ENCODE measurements at regions not wholly inside any gene's neighbourhood (a gene's known extent, or its start where the extent isn't known, plus 50 kb on each side); places are given as distances from the start of the nearest gene placed in this dataset.

DNA sequence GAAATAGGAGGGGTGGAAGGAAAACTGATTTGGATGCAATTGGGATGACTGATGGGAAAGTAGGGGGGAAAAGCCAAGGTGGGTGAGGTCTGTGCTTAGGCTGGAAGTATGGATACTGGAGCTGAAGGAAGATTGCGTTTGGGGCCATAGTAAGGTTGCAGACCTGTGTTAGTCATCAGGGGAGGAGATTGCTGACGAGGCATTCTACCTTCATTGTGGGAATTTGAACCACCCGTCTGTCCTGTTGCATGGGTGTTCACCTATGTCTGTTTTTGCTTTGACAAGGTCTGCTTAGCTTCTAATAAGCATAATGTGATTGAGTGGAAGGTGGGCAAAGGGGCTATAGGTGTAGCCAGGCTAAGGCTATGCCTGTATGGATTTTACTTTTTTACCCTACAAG lies 323.8 kb downstream of the BLID start:
- no peaks in the 10 kb centered on the region for H3K4me1 Mint-ChIP-seq (ENCODE audit: low read depth)
- Histone ChIP-seq H3K4me1 (ENCODE audit: insufficient read depth, low read length) (no peaks in the 10 kb centered on the region), H3K36me3 (ENCODE audit: insufficient read depth, low read length) (no peaks in the 10 kb centered on the region), H3K4me3 (ENCODE audit: low read length) (no peak overlapping the region), H3K27ac (ENCODE audit: low read depth in 1 of 2, low read length in 2 of 2) (no peak overlapping the region), H3K27me3 (ENCODE audit: control insufficient read depth in 1 of 2, insufficient read depth in 2 of 2, low read length in 2 of 2) (peaks cover 0 to 6% of the 10 kb centered on the region in 2 experiments), H3K9me3 (ENCODE audit: control insufficient read depth in 1 of 2, insufficient read depth in 1 of 2, low read length in 2 of 2) (peaks cover 0 to 4% of the 10 kb centered on the region in 2 experiments)
- peaks cover 8% of the 10 kb centered on the region for H3K27me3 Mint-ChIP-seq
- POLR2A ChIA-PET: no interaction called here
- no peak overlapping the region for H3K4me3 Mint-ChIP-seq
- peaks cover 1% of the 10 kb centered on the region for H3K9me3 Mint-ChIP-seq
- ATAC-seq (ENCODE audit: poor library complexity) (no peak), DNase-seq (no peak)
- CTCF ChIA-PET: no interaction called here
- no peaks in the 10 kb centered on the region for H3K36me3 Mint-ChIP-seq (ENCODE audit: low read depth)
- no peak overlapping the region for H3K27ac Mint-ChIP-seq
- TF ChIP-seq, protein P1, sequence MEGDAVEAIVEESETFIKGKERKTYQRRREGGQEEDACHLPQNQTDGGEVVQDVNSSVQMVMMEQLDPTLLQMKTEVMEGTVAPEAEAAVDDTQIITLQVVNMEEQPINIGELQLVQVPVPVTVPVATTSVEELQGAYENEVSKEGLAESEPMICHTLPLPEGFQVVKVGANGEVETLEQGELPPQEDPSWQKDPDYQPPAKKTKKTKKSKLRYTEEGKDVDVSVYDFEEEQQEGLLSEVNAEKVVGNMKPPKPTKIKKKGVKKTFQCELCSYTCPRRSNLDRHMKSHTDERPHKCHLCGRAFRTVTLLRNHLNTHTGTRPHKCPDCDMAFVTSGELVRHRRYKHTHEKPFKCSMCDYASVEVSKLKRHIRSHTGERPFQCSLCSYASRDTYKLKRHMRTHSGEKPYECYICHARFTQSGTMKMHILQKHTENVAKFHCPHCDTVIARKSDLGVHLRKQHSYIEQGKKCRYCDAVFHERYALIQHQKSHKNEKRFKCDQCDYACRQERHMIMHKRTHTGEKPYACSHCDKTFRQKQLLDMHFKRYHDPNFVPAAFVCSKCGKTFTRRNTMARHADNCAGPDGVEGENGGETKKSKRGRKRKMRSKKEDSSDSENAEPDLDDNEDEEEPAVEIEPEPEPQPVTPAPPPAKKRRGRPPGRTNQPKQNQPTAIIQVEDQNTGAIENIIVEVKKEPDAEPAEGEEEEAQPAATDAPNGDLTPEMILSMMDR (IDR thresholded peaks at IDR 0.05): no peak
- intact Hi-C loops (cut with DNase I, micrococcal nuclease): no loop called here

DNA sequence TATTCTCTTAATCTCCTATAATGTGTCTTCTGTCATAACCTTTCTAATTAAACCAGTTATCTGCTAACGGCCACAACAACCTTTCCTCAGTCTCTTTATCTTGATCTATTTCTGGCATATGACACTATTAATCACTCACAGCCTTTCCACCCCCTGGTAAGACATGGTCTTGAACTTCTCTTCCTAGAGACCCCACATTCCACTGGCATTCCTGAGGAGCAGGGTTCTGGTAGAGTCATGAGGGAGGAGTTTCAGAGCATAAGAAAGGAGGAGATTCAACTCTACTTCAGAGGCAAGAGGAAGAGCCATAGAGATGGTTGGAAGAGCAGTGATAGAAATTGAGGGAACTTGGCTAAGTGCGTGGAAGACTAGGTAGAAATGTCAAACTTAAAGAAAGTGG lies 325.6 kb downstream of the BLID start:
- ATAC-seq (ENCODE audit: poor library complexity): no peak
- Histone ChIP-seq H3K36me3 (ENCODE audit: insufficient read depth, low read length) (no peaks in the 10 kb centered on the region), H3K4me3 (ENCODE audit: low read length) (no peak overlapping the region), H3K9me3 (ENCODE audit: control insufficient read depth in 1 of 2, insufficient read depth in 1 of 2, low read length in 2 of 2) (peaks cover 0 to 4% of the 10 kb centered on the region in 2 experiments), H3K27ac (ENCODE audit: low read depth in 1 of 2, low read length in 2 of 2) (no peak overlapping the region), H3K27me3 (ENCODE audit: control insufficient read depth in 1 of 2, insufficient read depth in 2 of 2, low read length in 2 of 2) (peaks cover 0 to 6% of the 10 kb centered on the region in 2 experiments), H3K4me1 (ENCODE audit: insufficient read depth, low read length) (no peaks in the 10 kb centered on the region)
- Mint-ChIP-seq H3K27ac (no peak overlapping the region), H3K27me3 (peaks cover 8% of the 10 kb centered on the region), H3K4me3 (no peak overlapping the region), H3K9me3 (peaks cover 3% of the 10 kb centered on the region), H3K36me3 (ENCODE audit: low read depth) (no peaks in the 10 kb centered on the region), H3K4me1 (ENCODE audit: low read depth) (no peaks in the 10 kb centered on the region)
- intact Hi-C loops (cut with DNase I, micrococcal nuclease): no loop called here
- no peak for DNase-seq
- CTCF ChIA-PET: no interaction called here
- TF ChIP-seq, protein P1 (IDR thresholded peaks at IDR 0.05): no peak
- POLR2A ChIA-PET: no interaction called here

DNA sequence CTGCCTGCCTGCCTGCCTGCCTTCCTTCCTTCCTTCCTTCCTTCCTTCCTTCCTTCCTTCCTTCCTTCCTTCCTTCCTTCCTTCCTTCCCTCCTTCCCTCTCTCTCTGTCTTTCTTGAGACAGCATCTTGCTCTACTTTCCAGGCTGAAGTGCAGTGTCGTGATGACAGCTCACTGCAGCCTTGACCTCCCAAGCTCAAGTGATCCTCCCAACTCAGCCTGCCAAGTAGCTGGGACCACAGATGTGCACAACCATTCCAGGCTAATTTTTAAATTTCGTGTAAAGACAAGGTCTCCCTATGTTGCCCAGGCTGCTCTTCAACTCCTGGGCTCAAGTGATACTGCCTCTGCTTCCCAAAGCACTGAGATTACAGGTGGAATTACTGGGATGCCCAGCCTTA lies 328.2 kb upstream of the SORL1-AS1 start:
- ChIA-PET CTCF (interaction anchor here (0.7 kb wide), 1 partner anchor 60 kb away, joined by 3 read pairs; no protein-coding TSS in a partner anchor), POLR2A (no interaction called here)
- Histone ChIP-seq H3K4me3 (ENCODE audit: low read length) (no peak overlapping the region), H3K27me3 (ENCODE audit: control insufficient read depth in 1 of 2, insufficient read depth in 2 of 2, low read length in 2 of 2) (no peaks in the 10 kb centered on the region), H3K27ac (ENCODE audit: low read depth in 1 of 2, low read length in 2 of 2) (no peak overlapping the region), H3K36me3 (ENCODE audit: insufficient read depth, low read length) (no peaks in the 10 kb centered on the region), H3K4me1 (ENCODE audit: insufficient read depth, low read length) (no peaks in the 10 kb centered on the region), H3K9me3 (ENCODE audit: control insufficient read depth in 1 of 2, insufficient read depth in 1 of 2, low read length in 2 of 2) (no peaks in the 10 kb centered on the region)
- H3K36me3 Mint-ChIP-seq (ENCODE audit: low read depth): no peaks in the 10 kb centered on the region
- H3K4me3 Mint-ChIP-seq: no peak overlapping the region
- DNase-seq (no peak), ATAC-seq (ENCODE audit: poor library complexity) (no peak)
- peaks cover 3% of the 10 kb centered on the region for H3K9me3 Mint-ChIP-seq
- intact Hi-C loops (cut with DNase I, micrococcal nuclease): no loop called here
- no peak overlapping the region for H3K27ac Mint-ChIP-seq
- no peaks in the 10 kb centered on the region for H3K4me1 Mint-ChIP-seq (ENCODE audit: low read depth)
- TF ChIP-seq, protein P1 (IDR thresholded peaks at IDR 0.05): no peak
- H3K27me3 Mint-ChIP-seq: no peaks in the 10 kb centered on the region
